Neural cell (in vitro differentiated cells): ENCODE measurements at regions not wholly inside any gene's neighbourhood (a gene's known extent, or its start where the extent isn't known, plus 50 kb on each side); places are given as distances from the start of the nearest gene placed in this dataset.

ENCODE experiments used
- H2AFZ ChIP-seq: fragments of 200-600, 300-800 bp; sonication (generic), shearing (Covaris generic); 2 replicates; pipeline ENCODE4 v1.6.0; 2014; ENCODE audit warnings: low read depth, mild to moderate bottlenecking, antibody characterized with exemption, low read length, moderate library complexity
- H3F3A ChIP-seq: fragments of 200-600 bp; shearing (Covaris generic); 2 replicates; pipeline ENCODE4 v1.6.1; 2016; ENCODE audit warnings: mild to moderate bottlenecking, moderate library complexity, mixed read lengths, antibody characterized with exemption, low read length; ENCODE audit not compliant: insufficient read depth, poor library complexity, severe bottlenecking
- H3K27ac ChIP-seq: fragments of 200-600, 300-800 bp; sonication (generic), shearing (Covaris generic); 2 replicates; pipeline ENCODE4 v1.5.1; 2014; ENCODE audit warnings: mild to moderate bottlenecking, low read length, moderate library complexity
- H3K27me3 ChIP-seq: fragments of 300-800, 200-600 bp; sonication (generic), shearing (Covaris generic); 2 replicates; pipeline ENCODE4 v1.6.0; 2014; ENCODE audit warnings: mild to moderate bottlenecking, low read depth, low read length, moderate library complexity; ENCODE audit not compliant: insufficient read depth
- H3K36me3 ChIP-seq: fragments of 300-800, 200-600 bp; sonication (generic), shearing (Covaris generic); 2 replicates; pipeline ENCODE4 v1.5.1; 2014; ENCODE audit warnings: mild to moderate bottlenecking, antibody characterized with exemption, low read length, moderate library complexity; ENCODE audit not compliant: insufficient read depth
- H3K4me2 ChIP-seq: fragments of 300-800, 200-600 bp; sonication (generic), shearing (Covaris generic); 2 replicates; pipeline ENCODE4 v1.6.0; 2014; ENCODE audit warnings: mild to moderate bottlenecking, low read length
- H3K4me3 ChIP-seq: fragments of 300-800, 200-600 bp; sonication (generic), shearing (Covaris generic); 2 replicates; pipeline ENCODE4 v1.5.1; 2014; ENCODE audit warnings: mild to moderate bottlenecking, low read length, moderate library complexity
- H3K79me2 ChIP-seq: fragments of 200-600 bp; shearing (Covaris generic); replicated peaks from 2 replicates; pipeline ENCODE4 v1.6.0; 2014; ENCODE audit warnings: mild to moderate bottlenecking, low read length, moderate library complexity; ENCODE audit not compliant: insufficient read depth
- H3K9ac ChIP-seq: fragments of 300-800, 200-600 bp; sonication (generic), shearing (Covaris generic); 2 replicates; pipeline ENCODE4 v1.6.1; 2016; ENCODE audit warnings: mild to moderate bottlenecking, low read length, mixed read lengths
- H3K9me2 ChIP-seq: fragments of 200-600 bp; shearing (Covaris generic); 2 replicates; pipeline ENCODE4 v1.6.1; 2016; ENCODE audit warnings: mild to moderate bottlenecking, low read length, mixed read lengths; ENCODE audit not compliant: insufficient read depth
- H3K9me3 ChIP-seq: fragments of 200-600, 300-800 bp; sonication (generic), shearing (Covaris generic); 2 replicates; pipeline ENCODE4 v1.6.1; 2016; ENCODE audit warnings: mild to moderate bottlenecking, mixed run types, low read length, moderate library complexity, mixed read lengths
- H4K20me1 ChIP-seq: fragments of 200-600 bp; shearing (Covaris generic); 2 replicates; pipeline ENCODE4 v1.6.1; 2016; ENCODE audit warnings: mild to moderate bottlenecking, mixed run types; ENCODE audit not compliant: insufficient read depth
- EP300 ChIP-seq: fragments of 450-650 bp; conservative IDR thresholded peaks from 2 replicates; pipeline ENCODE4 v1.6.1; 2014; ENCODE audit warnings: antibody characterized with exemption, mild to moderate bottlenecking, moderate library complexity; ENCODE audit not compliant: poor library complexity, severe bottlenecking
- EZH2 ChIP-seq: fragments of 200-600, 300-800 bp; shearing (Covaris generic), sonication (generic); IDR thresholded peaks from 2 replicates; pipeline ENCODE4 v1.6.1; 2014; ENCODE audit warnings: antibody characterized with exemption, low read length, borderline replicate concordance, mild to moderate bottlenecking; ENCODE audit not compliant: insufficient read depth, poor library complexity, severe bottlenecking
- MXI1 ChIP-seq: fragments of 450-650 bp; conservative IDR thresholded peaks from 2 replicates; pipeline ENCODE4 v1.6.1; 2014; ENCODE audit warnings: antibody characterized with exemption, mild to moderate bottlenecking; ENCODE audit not compliant: poor library complexity, severe bottlenecking
- POLR2AphosphoS5 ChIP-seq: IDR thresholded peaks from 2 replicates; pipeline ENCODE4 v1.6.1; 2012
- RAD21 ChIP-seq: fragments of 450-650 bp; conservative IDR thresholded peaks from 2 replicates; pipeline ENCODE4 v1.6.1; 2014; ENCODE audit warnings: antibody characterized with exemption, mild to moderate bottlenecking, moderate library complexity
- SMC3 ChIP-seq: fragments of 450-650 bp; conservative IDR thresholded peaks from 2 replicates; pipeline ENCODE4 v1.6.1; 2014; ENCODE audit warnings: antibody characterized with exemption, mild to moderate bottlenecking, moderate library complexity; ENCODE audit not compliant: poor library complexity
- TAF1 ChIP-seq: IDR thresholded peaks from 2 replicates; pipeline ENCODE4 v1.6.1; 2012; ENCODE audit warnings: low read depth
- TF ChIP-seq, protein P1 (sequence below): fragments of 450-650 bp; IDR thresholded peaks from 2 replicates; pipeline ENCODE4 v1.5.1; 2014; ENCODE audit warnings: antibody characterized with exemption, mild to moderate bottlenecking, moderate library complexity; ENCODE audit not compliant: poor library complexity, severe bottlenecking
- TF ChIP-seq, protein P2 (sequence below): IDR thresholded peaks from 2 replicates; pipeline ENCODE4 v1.6.1; 2012; ENCODE audit warnings: borderline replicate concordance

DNA sequence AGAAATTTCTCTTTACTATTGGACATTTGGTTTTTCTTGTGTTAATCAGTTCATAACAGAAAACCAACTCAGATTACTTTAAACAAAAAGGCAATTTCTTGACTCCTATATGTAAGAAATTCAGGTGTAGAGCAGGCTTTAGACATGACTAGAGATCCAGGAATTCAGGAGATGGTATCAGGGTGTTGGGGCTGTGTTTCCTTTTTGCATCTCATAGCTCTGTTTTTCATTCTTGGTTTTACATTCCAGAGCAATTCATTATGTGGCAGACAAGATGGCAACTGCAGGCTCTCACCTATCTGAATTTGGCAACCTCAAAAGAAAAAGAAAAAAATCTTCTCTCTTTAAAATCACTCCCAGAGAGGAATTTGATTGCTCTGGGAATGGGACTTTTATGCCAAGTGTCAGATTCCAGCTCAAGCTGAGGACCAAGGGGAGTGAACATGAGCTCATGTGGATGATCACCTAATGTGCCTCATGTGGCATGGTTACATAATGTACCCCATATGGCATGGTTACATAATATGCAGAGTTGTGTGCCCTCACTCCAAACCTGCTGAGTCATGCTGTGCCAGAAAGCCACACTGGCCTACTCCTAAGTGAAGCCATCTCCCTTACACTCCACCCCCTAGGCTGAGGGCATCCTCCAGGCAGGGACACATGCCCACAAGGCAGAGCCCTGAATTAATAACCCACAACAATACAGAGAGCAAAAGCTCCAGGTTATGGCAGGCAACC is 282.7 kb downstream of the MBD2 start:
- no peaks in the 10 kb centered on the region for H3K9me2 ChIP-seq
- H3K27me3 ChIP-seq = no peaks in the 10 kb centered on the region
- H3F3A ChIP-seq = no peaks in the 10 kb centered on the region
- no peak overlapping the region for H3K9ac ChIP-seq
- no peaks in the 10 kb centered on the region for H3K36me3 ChIP-seq
- H3K9me3 ChIP-seq = peaks cover 9% of the 10 kb centered on the region
- no peak overlapping the region for H2AFZ ChIP-seq
- no peaks in the 10 kb centered on the region for H3K79me2 ChIP-seq
- H3K4me3 ChIP-seq = no peak overlapping the region
- H3K4me2 ChIP-seq = no peak overlapping the region
- no peak overlapping the region for H3K27ac ChIP-seq
- no peaks in the 10 kb centered on the region for H4K20me1 ChIP-seq
- TF ChIP-seq EP300 (no peak), POLR2AphosphoS5 (no peak), TAF1 (no peak), MXI1 (no peak), SMC3 (no peak), EZH2 (no peak), RAD21 (no peak)
- TF ChIP-seq, protein P1, sequence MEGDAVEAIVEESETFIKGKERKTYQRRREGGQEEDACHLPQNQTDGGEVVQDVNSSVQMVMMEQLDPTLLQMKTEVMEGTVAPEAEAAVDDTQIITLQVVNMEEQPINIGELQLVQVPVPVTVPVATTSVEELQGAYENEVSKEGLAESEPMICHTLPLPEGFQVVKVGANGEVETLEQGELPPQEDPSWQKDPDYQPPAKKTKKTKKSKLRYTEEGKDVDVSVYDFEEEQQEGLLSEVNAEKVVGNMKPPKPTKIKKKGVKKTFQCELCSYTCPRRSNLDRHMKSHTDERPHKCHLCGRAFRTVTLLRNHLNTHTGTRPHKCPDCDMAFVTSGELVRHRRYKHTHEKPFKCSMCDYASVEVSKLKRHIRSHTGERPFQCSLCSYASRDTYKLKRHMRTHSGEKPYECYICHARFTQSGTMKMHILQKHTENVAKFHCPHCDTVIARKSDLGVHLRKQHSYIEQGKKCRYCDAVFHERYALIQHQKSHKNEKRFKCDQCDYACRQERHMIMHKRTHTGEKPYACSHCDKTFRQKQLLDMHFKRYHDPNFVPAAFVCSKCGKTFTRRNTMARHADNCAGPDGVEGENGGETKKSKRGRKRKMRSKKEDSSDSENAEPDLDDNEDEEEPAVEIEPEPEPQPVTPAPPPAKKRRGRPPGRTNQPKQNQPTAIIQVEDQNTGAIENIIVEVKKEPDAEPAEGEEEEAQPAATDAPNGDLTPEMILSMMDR = no peak
- TF ChIP-seq, protein P2, sequence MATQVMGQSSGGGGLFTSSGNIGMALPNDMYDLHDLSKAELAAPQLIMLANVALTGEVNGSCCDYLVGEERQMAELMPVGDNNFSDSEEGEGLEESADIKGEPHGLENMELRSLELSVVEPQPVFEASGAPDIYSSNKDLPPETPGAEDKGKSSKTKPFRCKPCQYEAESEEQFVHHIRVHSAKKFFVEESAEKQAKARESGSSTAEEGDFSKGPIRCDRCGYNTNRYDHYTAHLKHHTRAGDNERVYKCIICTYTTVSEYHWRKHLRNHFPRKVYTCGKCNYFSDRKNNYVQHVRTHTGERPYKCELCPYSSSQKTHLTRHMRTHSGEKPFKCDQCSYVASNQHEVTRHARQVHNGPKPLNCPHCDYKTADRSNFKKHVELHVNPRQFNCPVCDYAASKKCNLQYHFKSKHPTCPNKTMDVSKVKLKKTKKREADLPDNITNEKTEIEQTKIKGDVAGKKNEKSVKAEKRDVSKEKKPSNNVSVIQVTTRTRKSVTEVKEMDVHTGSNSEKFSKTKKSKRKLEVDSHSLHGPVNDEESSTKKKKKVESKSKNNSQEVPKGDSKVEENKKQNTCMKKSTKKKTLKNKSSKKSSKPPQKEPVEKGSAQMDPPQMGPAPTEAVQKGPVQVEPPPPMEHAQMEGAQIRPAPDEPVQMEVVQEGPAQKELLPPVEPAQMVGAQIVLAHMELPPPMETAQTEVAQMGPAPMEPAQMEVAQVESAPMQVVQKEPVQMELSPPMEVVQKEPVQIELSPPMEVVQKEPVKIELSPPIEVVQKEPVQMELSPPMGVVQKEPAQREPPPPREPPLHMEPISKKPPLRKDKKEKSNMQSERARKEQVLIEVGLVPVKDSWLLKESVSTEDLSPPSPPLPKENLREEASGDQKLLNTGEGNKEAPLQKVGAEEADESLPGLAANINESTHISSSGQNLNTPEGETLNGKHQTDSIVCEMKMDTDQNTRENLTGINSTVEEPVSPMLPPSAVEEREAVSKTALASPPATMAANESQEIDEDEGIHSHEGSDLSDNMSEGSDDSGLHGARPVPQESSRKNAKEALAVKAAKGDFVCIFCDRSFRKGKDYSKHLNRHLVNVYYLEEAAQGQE = no peak

- H3K4me3 ChIP-seq = no peak overlapping the region
- no peak overlapping the region for H3K9ac ChIP-seq
- no peaks in the 10 kb centered on the region for H3F3A ChIP-seq
- no peak overlapping the region for H2AFZ ChIP-seq
- H3K9me2 ChIP-seq = no peaks in the 10 kb centered on the region
- no peak overlapping the region for H3K27ac ChIP-seq
- H3K27me3 ChIP-seq = no peaks in the 10 kb centered on the region
- no peaks in the 10 kb centered on the region for H3K79me2 ChIP-seq
- no peak overlapping the region for H3K4me2 ChIP-seq
- H3K9me3 ChIP-seq = no peaks in the 10 kb centered on the region
- H3K36me3 ChIP-seq = no peaks in the 10 kb centered on the region
- no peaks in the 10 kb centered on the region for H4K20me1 ChIP-seq
- TF ChIP-seq MXI1 (no peak), EZH2 (no peak), EP300 (no peak), POLR2AphosphoS5 (no peak), RAD21 (no peak), SMC3 (no peak)
- TF ChIP-seq, protein P1 = no peak
These were observed 287.4 kb downstream of the MBD2 start for GRCh38 chr18:53937037-53937436.
